IgD-negative memory B cell (primary cell): ENCODE measurements at regions not wholly inside any gene's neighbourhood (a gene's known extent, or its start where the extent isn't known, plus 50 kb on each side); places are given as distances from the start of the nearest gene placed in this dataset.
A peak's percentile ranks its signal among the peaks of the same experiment; 100 is the strongest.

Experiments used
- H3K27ac Mint-ChIP-seq, 3 donors: one replicate each; pipeline ENCODE4 v1.8.0; 2020 to 2022; ENCODE audit warnings: mild to moderate bottlenecking in 3 of 3, mixed read lengths in 3 of 3, moderate library complexity in 1 of 3
- H3K27me3 Mint-ChIP-seq: one replicate; pipeline ENCODE4 v1.8.0; 2021; ENCODE audit warnings: mixed read lengths
- H3K36me3 Mint-ChIP-seq: one replicate; pipeline ENCODE4 v1.8.0; 2020; ENCODE audit warnings: mild to moderate bottlenecking, mixed read lengths
- H3K4me1 Mint-ChIP-seq, 3 donors: one replicate each; pipeline ENCODE4 v1.8.0; 2020 to 2022; ENCODE audit warnings: mixed read lengths in 3 of 3, mild to moderate bottlenecking in 1 of 3
- H3K4me3 Mint-ChIP-seq, 4 donors: one replicate each; pipeline ENCODE4 v1.8.0; 2020 to 2022; ENCODE audit warnings: mild to moderate bottlenecking in 4 of 4, mixed read lengths in 4 of 4, moderate library complexity in 3 of 4
- H3K9me3 Mint-ChIP-seq, 3 donors: one replicate each; pipeline ENCODE4 v1.8.0; 2020 to 2021; ENCODE audit warnings: mixed read lengths in 3 of 3, mild to moderate bottlenecking in 1 of 3

- Mint-ChIP-seq H3K27me3 (peaks cover 11% of the 10 kb centered on the region), H3K4me3 (no peak overlapping the region), H3K27ac (no peak overlapping the region), H3K36me3 (peaks cover 4% of the 10 kb centered on the region), H3K9me3 (no peaks in the 10 kb centered on the region), H3K4me1 (peaks cover 6 to 20% (median 14%) of the 10 kb centered on the region in 3 donors)
Measured at GRCh38 chr7:47221826-47222225, 360.1 kb downstream of the TNS3 start.

GRCh38 chr7:47218378-47219176, 363.3 kb downstream of the TNS3 start:
- H3K27ac Mint-ChIP-seq = peak overlapping the region in 1 of 3 donors; percentile 29
- peaks cover 0 to 3% (median 0%) of the 10 kb centered on the region in 3 donors for H3K9me3 Mint-ChIP-seq
- H3K36me3 Mint-ChIP-seq = peaks cover 4% of the 10 kb centered on the region
- H3K4me1 Mint-ChIP-seq = no peaks in the 10 kb centered on the region
- no peak overlapping the region for H3K4me3 Mint-ChIP-seq
- peaks cover 8% of the 10 kb centered on the region for H3K27me3 Mint-ChIP-seq

GRCh38 chr7:47217570-47218360, 364.1 kb downstream of the TNS3 start:
- Mint-ChIP-seq H3K9me3 (peaks cover 0 to 4% (median 0%) of the 10 kb centered on the region in 3 donors), H3K27ac (peak overlapping the region in 1 of 3 donors; percentile 29), H3K27me3 (peaks cover 12% of the 10 kb centered on the region), H3K36me3 (peaks cover 4% of the 10 kb centered on the region), H3K4me3 (no peak overlapping the region), H3K4me1 (no peaks in the 10 kb centered on the region)

GRCh38 chr7:47217086-47217485, 364.8 kb downstream of the TNS3 start:
- Mint-ChIP-seq H3K4me1 (no peaks in the 10 kb centered on the region), H3K9me3 (peaks cover 0 to 6% (median 0%) of the 10 kb centered on the region in 3 donors), H3K36me3 (peaks cover 4% of the 10 kb centered on the region), H3K4me3 (no peak overlapping the region), H3K27me3 (peaks cover 9% of the 10 kb centered on the region), H3K27ac (no peak overlapping the region)

GRCh38 chr7:47216439-47216838, 365.5 kb downstream of the TNS3 start:
- Mint-ChIP-seq H3K27ac (no peak overlapping the region), H3K9me3 (peaks cover 0 to 6% (median 0%) of the 10 kb centered on the region in 3 donors), H3K4me3 (no peak overlapping the region), H3K27me3 (peaks cover 9% of the 10 kb centered on the region), H3K36me3 (peaks cover 4% of the 10 kb centered on the region), H3K4me1 (peaks cover 0 to 2% (median 2%) of the 10 kb centered on the region in 3 donors)

GRCh38 chr7:47215640-47216039, 366.3 kb downstream of the TNS3 start:
- H3K36me3 Mint-ChIP-seq = peaks cover 4% of the 10 kb centered on the region
- no peak overlapping the region for H3K27ac Mint-ChIP-seq
- peaks cover 0 to 2% (median 2%) of the 10 kb centered on the region in 3 donors for H3K4me1 Mint-ChIP-seq
- H3K9me3 Mint-ChIP-seq = peaks cover 0 to 6% (median 0%) of the 10 kb centered on the region in 3 donors
- peaks cover 9% of the 10 kb centered on the region for H3K27me3 Mint-ChIP-seq
- H3K4me3 Mint-ChIP-seq = peak overlapping the region in 1 of 4 donors; percentile 1

- Mint-ChIP-seq H3K36me3 (peaks cover 4% of the 10 kb centered on the region), H3K27me3 (peaks cover 10% of the 10 kb centered on the region), H3K27ac (no peak overlapping the region), H3K4me1 (peaks cover 0 to 2% (median 2%) of the 10 kb centered on the region in 3 donors), H3K4me3 (no peak overlapping the region), H3K9me3 (peaks cover 0 to 6% (median 3%) of the 10 kb centered on the region in 3 donors)
Measured at GRCh38 chr7:47215049-47215448, 366.9 kb downstream of the TNS3 start.

GRCh38 chr7:47213276-47213675, 368.6 kb downstream of the TNS3 start:
- peaks cover 11% of the 10 kb centered on the region for H3K27me3 Mint-ChIP-seq

GRCh38 chr7:47211519-47211973, 370.4 kb downstream of the TNS3 start:
- Mint-ChIP-seq H3K9me3 (peaks cover 0 to 6% (median 4%) of the 10 kb centered on the region in 3 donors), H3K4me1 (peaks cover 0 to 2% (median 2%) of the 10 kb centered on the region in 3 donors), H3K27ac (no peak overlapping the region), H3K27me3 (peaks cover 11% of the 10 kb centered on the region), H3K4me3 (peak overlapping the region in 1 of 4 donors; percentile 3), H3K36me3 (no peaks in the 10 kb centered on the region)

More at GRCh38 chr7:47213276-47213675, 368.6 kb downstream of the TNS3 start:
- H3K9me3 Mint-ChIP-seq = peaks cover 0 to 6% (median 4%) of the 10 kb centered on the region in 3 donors
- no peak overlapping the region for H3K27ac Mint-ChIP-seq
- H3K4me3 Mint-ChIP-seq = no peak overlapping the region
- peaks cover 4% of the 10 kb centered on the region for H3K36me3 Mint-ChIP-seq
- H3K4me1 Mint-ChIP-seq = peaks cover 0 to 2% (median 2%) of the 10 kb centered on the region in 3 donors

- Mint-ChIP-seq H3K27ac (no peak overlapping the region), H3K9me3 (peaks cover 0 to 4% (median 3%) of the 10 kb centered on the region in 3 donors), H3K4me3 (no peak overlapping the region), H3K36me3 (no peaks in the 10 kb centered on the region), H3K4me1 (peaks cover 0 to 2% (median 2%) of the 10 kb centered on the region in 3 donors), H3K27me3 (peaks cover 11% of the 10 kb centered on the region)
Measured at GRCh38 chr7:47210281-47210854, 371.5 kb downstream of the TNS3 start.

- peaks cover 0 to 4% (median 3%) of the 10 kb centered on the region in 3 donors for H3K9me3 Mint-ChIP-seq
- no peak overlapping the region for H3K27ac Mint-ChIP-seq
- peaks cover 0 to 2% (median 2%) of the 10 kb centered on the region in 3 donors for H3K4me1 Mint-ChIP-seq
- H3K27me3 Mint-ChIP-seq = peaks cover 9% of the 10 kb centered on the region
- H3K4me3 Mint-ChIP-seq = no peak overlapping the region
- no peaks in the 10 kb centered on the region for H3K36me3 Mint-ChIP-seq
Measured at GRCh38 chr7:47207956-47208355, 374.0 kb downstream of the TNS3 start.

- no peaks in the 10 kb centered on the region for H3K9me3 Mint-ChIP-seq
- no peaks in the 10 kb centered on the region for H3K4me1 Mint-ChIP-seq
- no peak overlapping the region for H3K27ac Mint-ChIP-seq
- peaks cover 5% of the 10 kb centered on the region for H3K27me3 Mint-ChIP-seq
- no peak overlapping the region for H3K4me3 Mint-ChIP-seq
- peaks cover 1% of the 10 kb centered on the region for H3K36me3 Mint-ChIP-seq
Measured at GRCh38 chr7:47204709-47205108, 377.2 kb downstream of the TNS3 start.

GRCh38 chr7:47202146-47202783, 379.6 kb downstream of the TNS3 start:
- no peaks in the 10 kb centered on the region for H3K4me1 Mint-ChIP-seq
- H3K36me3 Mint-ChIP-seq = peaks cover 1% of the 10 kb centered on the region
- no peaks in the 10 kb centered on the region for H3K9me3 Mint-ChIP-seq
- H3K27ac Mint-ChIP-seq = no peak overlapping the region
- H3K27me3 Mint-ChIP-seq = peaks cover 4% of the 10 kb centered on the region
- H3K4me3 Mint-ChIP-seq = no peak overlapping the region

- Mint-ChIP-seq H3K27me3 (peaks cover 3% of the 10 kb centered on the region), H3K9me3 (no peaks in the 10 kb centered on the region), H3K4me3 (no peak overlapping the region), H3K27ac (no peak overlapping the region), H3K36me3 (peaks cover 1% of the 10 kb centered on the region), H3K4me1 (no peaks in the 10 kb centered on the region)
Measured at GRCh38 chr7:47198159-47198558, 383.8 kb downstream of the TNS3 start.
